Endothelial cell of umbilical vein (primary cell): ENCODE measurements at regions not wholly inside any gene's neighbourhood (a gene's known extent, or its start where the extent isn't known, plus 50 kb on each side); places are given as distances from the start of the nearest gene placed in this dataset.

Source experiments
- BruUV-seq: library from RNA; stranded (reverse); fragments of 400-500 nt; replicated peaks from 2 replicates; lab custom pipeline; 2021; lab: Mats Ljungman, UMichigan
- CTCF ChIA-PET: fragments of 300-600, 350-600 bp; sonication (Branson Sonifier 250); formaldehyde crosslinking; loops from one replicate; lab custom pipeline; 2021; ENCODE audit warnings: antibody characterized with exemption, inconsistent platforms; lab: Charles Lee
- POLR2A ChIA-PET: fragments of 300-600, 350-600 bp; sonication (Branson Sonifier 250); formaldehyde crosslinking; loops from one replicate; lab custom pipeline; 2021; ENCODE audit warnings: antibody characterized with exemption, inconsistent platforms; lab: Charles Lee
- DNase-seq: peaks from one replicate; pipeline ENCODE4 v3.0.0-alpha.2; 2011; ENCODE audit warnings: low read depth, low spot score
- FAIRE-seq: peaks from 2 replicates; lab custom pipeline; 2011; peaks lifted over from hg19 to GRCh38; lab: Jason Lieb, UNC
- H2AFZ ChIP-seq: 2 replicates; pipeline ENCODE4 v1.6.0; 2012; ENCODE audit warnings: low read depth, low read length, control low read depth, inconsistent platforms
- H3K27ac ChIP-seq: 2 replicates; pipeline ENCODE4 v1.5.1; 2011; ENCODE audit warnings: low read depth, mild to moderate bottlenecking, control low read depth, low read length, moderate library complexity; ENCODE audit not compliant: insufficient read depth
- H3K27me3 ChIP-seq, 2 experiments: 2 replicates each; pipeline versions ENCODE4 v1.6.0 to v1.6.1; 2011; ENCODE audit warnings: low read length in 2 of 2, mixed read lengths in 1 of 2; ENCODE audit not compliant: control insufficient read depth in 2 of 2, insufficient read depth in 2 of 2
- H3K36me3 ChIP-seq, 2 experiments: 2 replicates in 1 of 2; 3 replicates in 1 of 2; pipeline ENCODE4 v1.5.1; 2011; ENCODE audit warnings: low read length in 2 of 2, mild to moderate bottlenecking in 1 of 2, moderate library complexity in 1 of 2; ENCODE audit not compliant: control insufficient read depth in 2 of 2, insufficient read depth in 2 of 2; ENCODE audit errors: extremely low read depth in 1 of 2
- H3K4me1 ChIP-seq: 3 replicates; pipeline ENCODE4 v1.5.1; 2011; ENCODE audit warnings: mild to moderate bottlenecking, low read length; ENCODE audit not compliant: control insufficient read depth, insufficient read depth; ENCODE audit errors: extremely low read depth
- H3K4me2 ChIP-seq: 2 replicates; pipeline ENCODE4 v1.6.1; 2011; ENCODE audit warnings: low read length, control low read depth, mixed read lengths; ENCODE audit not compliant: insufficient read depth
- H3K4me3 ChIP-seq, 3 experiments: fragments of 200-600 bp in 1 of 3; sonication (generic), shearing (Covaris generic) in 1 of 3; replicated peaks in 1 of 3; 2 replicates each; pipeline ENCODE4 v1.5.1; 2011 to 2016; ENCODE audit warnings: control low read depth in 3 of 3, low read length in 3 of 3, mild to moderate bottlenecking in 2 of 3, inconsistent platforms in 1 of 3, low read depth in 1 of 3, moderate library complexity in 1 of 3; ENCODE audit not compliant: insufficient read depth in 1 of 3
- H3K79me2 ChIP-seq: 2 replicates; pipeline ENCODE4 v1.6.0; 2012; ENCODE audit warnings: low read length, inconsistent platforms; ENCODE audit not compliant: control insufficient read depth, insufficient read depth
- H3K9ac ChIP-seq: replicated peaks from 2 replicates; pipeline ENCODE3; 2011; ENCODE audit warnings: low read length, control low read depth; ENCODE audit not compliant: insufficient read depth; ENCODE audit errors: extremely low read depth
- H3K9me1 ChIP-seq: replicated peaks from 3 replicates; pipeline ENCODE4 v1.6.0; 2011; ENCODE audit warnings: mild to moderate bottlenecking, low read length; ENCODE audit not compliant: control insufficient read depth, insufficient read depth; ENCODE audit errors: extremely low read depth
- H3K9me3 ChIP-seq: replicated peaks from 2 replicates; pipeline ENCODE4 v1.5.1; 2012; ENCODE audit warnings: low read length, inconsistent platforms; ENCODE audit not compliant: control insufficient read depth, insufficient read depth
- H4K20me1 ChIP-seq: replicated peaks from 2 replicates; pipeline ENCODE3; 2011; ENCODE audit warnings: mild to moderate bottlenecking, low read length; ENCODE audit not compliant: control insufficient read depth, insufficient read depth; ENCODE audit errors: extremely low read depth
- EZH2 ChIP-seq: IDR thresholded peaks from 2 replicates; pipeline ENCODE4 v1.6.1; 2012; ENCODE audit warnings: borderline replicate concordance, low read depth, mild to moderate bottlenecking, moderate library complexity, low read length, inconsistent platforms; ENCODE audit not compliant: severe bottlenecking
- FOS ChIP-seq: IDR thresholded peaks from 2 replicates; pipeline ENCODE4 v1.6.1; 2011; ENCODE audit warnings: mild to moderate bottlenecking, low read length, moderate library complexity, borderline replicate concordance; ENCODE audit not compliant: insufficient read depth
- GATA2 ChIP-seq: IDR thresholded peaks from 2 replicates; pipeline ENCODE4 v1.7.0; 2011; ENCODE audit warnings: low read depth, mild to moderate bottlenecking, moderate library complexity, mixed read lengths, low read length; ENCODE audit not compliant: insufficient read length, insufficient read depth
- JUN ChIP-seq: IDR thresholded peaks from 2 replicates; pipeline ENCODE4 v1.6.1; 2011; ENCODE audit warnings: borderline replicate concordance, low read depth; ENCODE audit not compliant: insufficient read length, insufficient read depth
- MYC ChIP-seq: IDR thresholded peaks from one replicate; pipeline ENCODE4 v1.6.1; 2011; ENCODE audit warnings: mild to moderate bottlenecking, low read depth, low read length
- POLR2A ChIP-seq: IDR thresholded peaks from 2 replicates; pipeline ENCODE4 v1.6.1; 2012; ENCODE audit warnings: low read depth, mild to moderate bottlenecking, control low read depth, low read length
- POLR2AphosphoS5 ChIP-seq: IDR thresholded peaks from 2 replicates; pipeline ENCODE4 v1.6.1; 2012; ENCODE audit warnings: low read depth, mild to moderate bottlenecking, control low read depth, low read length, moderate library complexity; ENCODE audit not compliant: insufficient read depth
- dilution Hi-C: fragments of 300-500 bp; cut with MboI; formaldehyde crosslinking; loops from one replicate; pipeline ENCODE4 v1.15.0; 2019; ENCODE audit warnings: low sequenced_read_pairs; ENCODE audit not compliant: extremely low pct_ligation_motif_present
- intact Hi-C: fragments of 100-400 bp; cut with micrococcal nuclease; formaldehyde crosslinking; loops from one replicate; pipeline ENCODE4 v1.10.0; 2022
- TF ChIP-seq, protein P1 (sequence below): IDR thresholded peaks from 2 replicates; pipeline ENCODE4 v1.6.1; 2011; ENCODE audit not compliant: insufficient read depth, insufficient read length
- TF ChIP-seq, protein P2 (sequence below), 2 donors: IDR thresholded peaks; 1 replicate in 1 of 2; 2 replicates in 1 of 2; pipeline ENCODE4 v1.5.1; 2011; ENCODE audit warnings: low read length in 2 of 2, mild to moderate bottlenecking in 2 of 2, moderate library complexity in 2 of 2, control low read depth in 1 of 2, inconsistent platforms in 1 of 2, low read depth in 1 of 2; ENCODE audit not compliant: insufficient read depth in 1 of 2; ENCODE audit errors: extremely low read depth in 1 of 2

DNA sequence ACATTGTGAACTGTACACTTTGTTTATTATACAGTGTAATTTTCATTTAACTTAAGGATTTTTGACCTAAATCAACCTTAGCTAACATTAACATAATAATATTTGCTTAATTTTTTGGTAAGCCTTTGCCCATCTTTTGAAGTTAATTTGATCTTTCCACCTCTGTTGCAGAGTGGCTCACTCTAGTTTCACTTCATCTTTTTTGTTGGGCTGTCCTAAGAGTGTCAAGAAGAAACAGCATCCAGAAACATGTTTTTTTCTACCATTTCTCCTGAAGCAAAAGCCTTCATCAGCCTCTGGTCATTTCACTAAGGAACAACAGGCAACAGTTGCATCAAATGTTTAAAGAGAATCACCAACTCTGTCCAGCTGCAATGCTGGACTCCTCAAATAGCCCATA, 824.7 kb downstream of the REEP3 start:
- no peak overlapping the region for H3K9ac ChIP-seq
- H3K36me3 ChIP-seq: no peaks in the 10 kb centered on the region
- POLR2A ChIA-PET: no interaction called here
- FAIRE-seq (no peak), DNase-seq (no peak)
- intact Hi-C loops: no loop called here
- dilution Hi-C loops: no loop called here
- H3K27me3 ChIP-seq: no peaks in the 10 kb centered on the region
- TF ChIP-seq, protein P1, sequence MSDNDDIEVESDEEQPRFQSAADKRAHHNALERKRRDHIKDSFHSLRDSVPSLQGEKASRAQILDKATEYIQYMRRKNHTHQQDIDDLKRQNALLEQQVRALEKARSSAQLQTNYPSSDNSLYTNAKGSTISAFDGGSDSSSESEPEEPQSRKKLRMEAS: no peak
- TF ChIP-seq FOS (no peak), MYC (no peak), POLR2AphosphoS5 (no peak), GATA2 (no peak), EZH2 (no peak), POLR2A (no peak), JUN (no peak)
- TF ChIP-seq, protein P2, sequence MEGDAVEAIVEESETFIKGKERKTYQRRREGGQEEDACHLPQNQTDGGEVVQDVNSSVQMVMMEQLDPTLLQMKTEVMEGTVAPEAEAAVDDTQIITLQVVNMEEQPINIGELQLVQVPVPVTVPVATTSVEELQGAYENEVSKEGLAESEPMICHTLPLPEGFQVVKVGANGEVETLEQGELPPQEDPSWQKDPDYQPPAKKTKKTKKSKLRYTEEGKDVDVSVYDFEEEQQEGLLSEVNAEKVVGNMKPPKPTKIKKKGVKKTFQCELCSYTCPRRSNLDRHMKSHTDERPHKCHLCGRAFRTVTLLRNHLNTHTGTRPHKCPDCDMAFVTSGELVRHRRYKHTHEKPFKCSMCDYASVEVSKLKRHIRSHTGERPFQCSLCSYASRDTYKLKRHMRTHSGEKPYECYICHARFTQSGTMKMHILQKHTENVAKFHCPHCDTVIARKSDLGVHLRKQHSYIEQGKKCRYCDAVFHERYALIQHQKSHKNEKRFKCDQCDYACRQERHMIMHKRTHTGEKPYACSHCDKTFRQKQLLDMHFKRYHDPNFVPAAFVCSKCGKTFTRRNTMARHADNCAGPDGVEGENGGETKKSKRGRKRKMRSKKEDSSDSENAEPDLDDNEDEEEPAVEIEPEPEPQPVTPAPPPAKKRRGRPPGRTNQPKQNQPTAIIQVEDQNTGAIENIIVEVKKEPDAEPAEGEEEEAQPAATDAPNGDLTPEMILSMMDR (IDR thresholded peaks at IDR 0.05; ENCODE audit: extremely low read depth in 1 of 2, insufficient read depth in 1 of 2, low read depth in 1 of 2, low read length in 2 of 2): no peak
- no peaks in the 10 kb centered on the region for H3K79me2 ChIP-seq
- H3K9me1 ChIP-seq: no peaks in the 10 kb centered on the region
- no peak overlapping the region for H2AFZ ChIP-seq
- CTCF ChIA-PET: no interaction called here
- BruUV-seq: no TSS peak
- H4K20me1 ChIP-seq: no peaks in the 10 kb centered on the region
- H3K27ac ChIP-seq: no peak overlapping the region
- no peaks in the 10 kb centered on the region for H3K4me1 ChIP-seq
- no peaks in the 10 kb centered on the region for H3K9me3 ChIP-seq
- H3K4me3 ChIP-seq: no peak overlapping the region
- H3K4me2 ChIP-seq: no peak overlapping the region
